Stimulated activated CD8-positive, alpha-beta memory T cell treated with anti-CD3 and anti-CD28 coated beads, Interleukin-2, amount 100 ng/mL, for 1 hour (primary cell): ENCODE measurements at regions not wholly inside any gene's neighbourhood (a gene's known extent, or its start where the extent isn't known, plus 50 kb on each side); places are given as distances from the start of the nearest gene placed in this dataset.
"Not testable (repeated sequence)": the region's sequence is repeated elsewhere in the genome, so short reads cannot be mapped to it uniquely, and the experiment has no call there.

Experiments used
- DNase-seq, 2 donors: peaks; one replicate each; pipeline ENCODE4 v3.0.0-alpha.2; 2020; ENCODE audit warnings: low read depth in 2 of 2

- no peak for DNase-seq
Observed at GRCh38 chr15:58357529-58358476, 74.0 kb upstream of the LIPC start.

DNA sequence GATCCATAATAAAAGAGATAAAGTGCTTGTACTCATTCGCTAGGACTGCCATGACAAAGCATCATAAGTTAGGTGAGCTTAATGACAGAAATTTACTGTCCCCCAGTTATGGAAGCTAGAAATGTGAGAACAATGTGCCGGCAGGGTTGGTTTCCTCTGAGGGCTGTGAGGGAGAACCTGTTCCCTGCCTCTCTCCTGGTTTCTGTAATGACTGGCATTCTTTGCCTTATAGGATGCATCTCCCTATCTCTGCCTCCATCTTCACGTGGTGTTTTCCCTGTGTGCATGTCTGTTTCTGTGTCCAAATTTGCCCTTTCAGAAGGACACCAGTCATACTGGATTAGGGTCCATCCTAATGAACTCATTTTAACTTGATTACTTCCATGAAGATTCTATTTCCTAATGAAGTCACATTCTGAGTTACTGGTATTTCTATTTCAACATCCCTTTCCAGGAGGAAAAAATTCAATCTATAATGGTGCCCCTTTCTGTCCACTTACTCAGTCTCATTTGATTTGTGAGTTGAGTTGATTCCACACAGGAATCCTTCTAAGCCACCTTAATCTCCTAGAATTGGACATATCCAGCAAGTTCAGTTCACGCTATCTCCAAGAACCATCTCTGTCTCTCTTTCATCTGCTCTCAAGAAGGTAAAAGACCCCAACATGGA, 71.2 kb upstream of the LIPC start:
- DNase-seq = no peak

GRCh38 chr15:58361273-58361759, 70.5 kb upstream of the LIPC start:
- no peak for DNase-seq

DNA sequence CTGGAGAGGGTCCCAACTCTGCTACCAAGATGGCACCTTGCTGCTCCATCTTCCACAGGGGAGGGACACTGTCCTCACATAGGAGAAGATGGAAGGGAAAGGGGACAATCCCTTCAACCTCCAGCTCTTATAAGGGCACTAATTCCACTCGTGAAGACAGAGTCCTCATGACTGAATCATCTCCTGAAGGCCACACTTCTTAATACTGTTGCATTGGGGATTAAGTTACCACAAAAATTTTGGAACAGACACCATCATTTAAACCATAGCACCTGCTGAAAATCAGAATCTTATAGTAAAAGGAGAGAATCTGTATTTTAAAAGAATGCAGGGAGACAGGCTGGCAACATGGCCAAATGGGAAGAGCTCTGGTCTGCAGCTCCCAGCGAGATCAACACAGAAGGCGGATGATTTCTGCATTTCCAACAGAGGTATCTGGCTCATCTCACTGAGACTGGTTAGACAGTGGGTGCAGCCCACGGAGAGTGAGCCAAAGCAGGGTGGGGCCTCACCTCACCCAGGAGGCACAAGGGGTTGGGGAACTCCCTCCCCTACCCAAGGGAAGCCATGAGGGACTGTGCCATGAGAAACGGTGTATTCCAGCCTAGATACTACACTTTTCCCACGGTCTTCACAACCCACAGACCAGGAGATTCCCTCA, 69.4 kb upstream of the LIPC start:
- DNase-seq = no peak

GRCh38 chr15:58363118-58363517, 68.7 kb upstream of the LIPC start:
- not testable (repeated sequence) for DNase-seq

DNA sequence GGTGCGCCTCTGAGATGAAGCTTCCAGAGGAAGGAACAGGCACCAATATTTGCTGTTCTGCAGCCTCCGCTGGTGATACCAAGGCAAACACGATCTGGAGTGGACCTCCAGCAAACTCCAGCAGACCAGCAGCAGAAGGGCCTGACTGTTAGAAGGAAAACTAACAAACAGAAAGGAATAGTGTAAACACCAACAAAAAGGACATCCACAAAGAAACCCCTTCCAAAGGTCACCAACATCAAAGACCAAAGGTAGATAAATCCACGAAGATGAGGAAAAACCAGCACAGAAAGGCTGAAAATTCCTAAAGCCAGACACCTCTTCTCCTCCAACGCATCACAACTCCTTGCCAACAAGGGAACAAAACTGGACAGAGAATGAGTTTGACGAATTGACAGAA, 68.1 kb upstream of the LIPC start:
- DNase-seq = not testable (repeated sequence)

DNA sequence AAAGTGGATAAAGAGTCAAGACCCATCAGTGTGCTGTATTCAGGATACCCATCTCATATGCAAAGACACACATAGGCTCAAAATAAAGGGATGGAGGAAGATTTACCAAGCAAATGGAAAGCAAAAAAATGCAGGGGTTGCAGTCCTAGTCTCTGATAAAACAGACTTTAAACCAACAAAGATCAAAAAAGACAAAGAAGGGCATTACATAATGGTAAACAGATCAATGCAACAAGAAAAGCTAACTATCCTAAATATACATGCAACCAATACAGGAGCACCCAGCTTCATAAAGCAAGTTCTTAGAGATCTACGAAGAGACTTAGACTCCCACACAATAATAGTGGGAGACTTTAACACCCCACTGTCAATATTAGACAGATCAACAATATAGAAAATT, 66.7 kb upstream of the LIPC start:
- DNase-seq = not testable (repeated sequence)

GRCh38 chr15:58369261-58369701, 62.5 kb upstream of the LIPC start:
- DNase-seq = no peak

DNA sequence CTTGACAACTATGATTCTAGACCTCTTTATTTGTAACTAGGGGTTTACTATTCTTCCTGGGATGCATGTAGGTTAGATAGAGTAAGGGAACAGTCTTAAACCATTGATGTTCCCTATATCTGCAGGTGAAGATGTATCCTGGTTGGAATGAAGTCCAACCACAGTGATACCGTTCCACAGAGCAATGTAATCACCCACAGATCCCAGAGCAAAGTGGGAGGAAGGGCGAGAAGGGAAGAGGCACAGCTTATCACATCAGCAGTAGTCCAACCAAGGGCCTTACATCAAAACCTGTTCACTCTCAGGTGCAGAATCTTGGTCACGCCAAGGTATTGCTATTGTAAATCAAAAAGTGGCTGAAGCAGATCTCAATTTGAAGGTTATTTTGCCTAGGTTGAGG, 61.8 kb upstream of the LIPC start:
- no peak for DNase-seq

DNA sequence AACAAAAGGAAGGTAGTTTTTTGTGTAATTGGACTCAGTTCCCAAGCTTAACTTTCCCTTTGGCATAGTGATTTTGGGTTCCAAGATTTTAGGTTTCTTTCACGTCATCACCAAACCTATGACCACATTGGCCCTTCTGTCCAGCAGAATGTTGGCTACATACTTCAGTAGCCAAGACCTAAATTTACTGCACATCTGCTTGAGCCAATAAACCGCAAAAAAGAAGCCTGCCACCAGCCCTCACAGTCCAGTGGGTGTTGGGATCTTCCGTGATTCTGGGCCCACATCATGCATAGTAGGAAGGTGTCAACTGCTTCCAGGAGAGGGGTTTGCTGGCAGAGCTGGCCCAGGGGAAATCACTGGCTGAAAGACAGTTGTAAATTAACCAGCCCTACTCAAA, 57.6 kb upstream of the LIPC start:
- DNase-seq = no peak

GRCh38 chr15:58377193-58377592, 54.6 kb upstream of the LIPC start:
- DNase-seq = no peak

DNA sequence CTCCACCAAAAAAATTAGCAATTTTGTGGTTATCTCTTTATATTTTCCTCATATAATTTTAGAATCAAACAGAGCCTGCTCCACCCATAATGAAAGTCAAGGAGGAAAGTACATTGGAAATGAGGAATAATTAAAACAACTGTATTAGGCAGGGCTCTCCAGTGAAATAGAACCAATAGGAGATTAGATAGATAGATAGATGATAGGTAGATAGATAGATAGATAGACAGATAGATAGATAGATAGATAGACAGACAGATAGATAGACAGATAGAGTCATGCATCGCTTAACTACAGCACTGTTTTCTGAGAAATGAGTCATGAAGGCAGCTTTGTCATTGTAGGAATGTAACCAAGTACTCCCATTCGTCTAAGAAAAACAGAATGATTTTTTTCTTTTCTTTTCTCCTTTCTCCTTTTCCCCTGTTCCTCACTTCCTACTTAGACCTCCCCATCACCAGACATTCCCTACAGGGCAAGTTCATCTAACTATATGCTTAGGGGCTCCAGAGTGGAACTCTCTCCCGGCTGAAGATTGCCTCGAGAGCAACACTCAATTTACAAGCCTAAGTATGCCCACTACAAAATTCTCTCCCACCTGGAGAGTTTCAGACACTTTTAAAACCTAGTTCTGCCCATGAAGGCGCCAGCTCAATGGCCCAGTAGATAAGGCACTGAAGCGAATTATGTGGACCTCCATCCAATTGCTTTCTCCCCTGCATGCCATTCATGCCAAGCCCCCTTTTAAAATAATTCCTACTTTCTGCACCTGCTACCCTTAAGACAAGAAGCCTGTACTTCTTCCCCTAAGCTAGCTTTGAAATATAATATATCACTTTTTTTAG, 53.3 kb upstream of the LIPC start:
- DNase-seq = no peak

- DNase-seq = not testable (repeated sequence)
Observed at GRCh38 chr15:58379454-58379853, 52.3 kb upstream of the LIPC start.

DNA sequence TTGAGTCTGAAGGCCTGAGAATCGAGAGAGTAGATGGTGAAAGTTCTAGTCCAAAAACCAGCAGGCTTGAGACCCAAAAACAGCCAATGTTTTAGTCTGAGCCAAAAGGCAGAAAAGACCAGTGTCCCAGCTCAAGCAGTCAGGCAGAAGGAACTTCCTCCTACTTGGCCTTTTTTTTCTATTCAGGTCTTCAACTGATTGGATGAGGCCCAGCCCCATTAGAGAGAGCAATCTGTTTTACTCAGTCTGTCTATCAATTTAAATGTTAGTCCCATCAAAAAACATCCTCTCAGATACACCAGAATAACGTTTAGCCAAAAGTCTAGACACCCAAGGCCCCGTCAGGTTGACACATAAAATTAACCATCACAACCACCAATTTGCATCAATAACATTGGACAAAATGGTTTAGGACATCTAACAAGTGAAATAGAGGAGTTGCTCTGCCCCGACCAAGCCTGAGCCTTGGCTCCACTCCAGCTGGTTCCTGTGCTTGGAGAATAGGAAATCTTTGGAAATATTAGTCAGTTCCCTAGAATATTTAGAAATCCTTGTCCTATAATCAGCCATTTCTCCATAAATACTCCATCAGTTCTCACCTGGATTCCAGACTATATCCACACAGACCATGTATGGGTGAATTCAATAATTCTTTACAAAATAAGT, 51.4 kb upstream of the LIPC start:
- no peak for DNase-seq

GRCh38 chr15:58381697-58382096, 50.1 kb upstream of the LIPC start:
- DNase-seq = no peak
